SK-N-MC (cell line): ENCODE measurements at regions not wholly inside any gene's neighbourhood (a gene's known extent, or its start where the extent isn't known, plus 50 kb on each side); places are given as distances from the start of the nearest gene placed in this dataset.

Experiments
- DNase-seq: peaks from one replicate; pipeline ENCODE4 v3.0.0-alpha.2; 2011; ENCODE audit warnings: low read depth, low spot score
- H3K27ac ChIP-seq: fragments of 200-600 bp; sonication (generic); 2 replicates; pipeline ENCODE4 v1.5.1; 2016; ENCODE audit warnings: mixed run types
- H3K36me3 ChIP-seq: fragments of 200-600 bp; sonication (generic); 2 replicates; pipeline ENCODE4 v1.6.1; 2017; ENCODE audit warnings: antibody characterized with exemption, low read length, mixed read lengths; ENCODE audit not compliant: insufficient read depth
- H3K4me3 ChIP-seq: fragments of 200-600 bp; sonication (generic); 2 replicates; pipeline ENCODE4 v1.5.1; 2016
- H3K9ac ChIP-seq: fragments of 200-600 bp; sonication (generic); 2 replicates; pipeline ENCODE4 v1.8.0; 2017; ENCODE audit warnings: mixed run types, mixed read lengths; ENCODE audit not compliant: insufficient read length
- H3K9me3 ChIP-seq: fragments of 200-600 bp; sonication (generic); 2 replicates; pipeline ENCODE4 v1.6.1; 2017; ENCODE audit warnings: low read depth, mild to moderate bottlenecking, antibody characterized with exemption, low read length, moderate library complexity, mixed read lengths
- EZH2 ChIP-seq: fragments of 200-600 bp; sonication (generic); IDR thresholded peaks from one replicate; pipeline ENCODE4 v1.6.1; 2017; ENCODE audit warnings: antibody characterized with exemption
- FOXP2 ChIP-seq: optimal IDR thresholded peaks from 2 replicates; pipeline ENCODE3; 2011; ENCODE audit warnings: mild to moderate bottlenecking, moderate library complexity; ENCODE audit not compliant: insufficient read depth; ENCODE audit errors: extremely low read length, control extremely low read depth
- POLR2AphosphoS5 ChIP-seq: IDR thresholded peaks from 2 replicates; pipeline ENCODE4 v1.6.1; 2012; ENCODE audit warnings: mild to moderate bottlenecking, low read depth, low read length, borderline replicate concordance

GRCh38 chr16:54488729-54489128 lies 202.1 kb upstream of the IRX3 start:
- TF ChIP-seq POLR2AphosphoS5 (no peak), FOXP2 (no peak), EZH2 (no peak)
- Histone ChIP-seq H3K9ac (no peak overlapping the region), H3K27ac (no peak overlapping the region), H3K9me3 (no peaks in the 10 kb centered on the region), H3K4me3 (no peak overlapping the region), H3K36me3 (no peaks in the 10 kb centered on the region)
- no peak for DNase-seq

GRCh38 chr16:54487933-54488332 lies 201.3 kb upstream of the IRX3 start:
- no peak overlapping the region for H3K4me3 ChIP-seq
- H3K9me3 ChIP-seq, result no peaks in the 10 kb centered on the region
- no peak overlapping the region for H3K27ac ChIP-seq
- H3K36me3 ChIP-seq, result no peaks in the 10 kb centered on the region
- H3K9ac ChIP-seq, result no peak overlapping the region
- DNase-seq, result no peak
- no peak for TF ChIP-seq POLR2AphosphoS5

GRCh38 chr16:54484700-54485099 lies 198.1 kb upstream of the IRX3 start:
- Histone ChIP-seq H3K9ac (no peak overlapping the region), H3K36me3 (no peaks in the 10 kb centered on the region), H3K9me3 (no peaks in the 10 kb centered on the region), H3K4me3 (no peak overlapping the region), H3K27ac (no peak overlapping the region)
- DNase-seq, result no peak
- TF ChIP-seq FOXP2, result no peak
- no peak for TF ChIP-seq POLR2AphosphoS5
- no peak for TF ChIP-seq EZH2

GRCh38 chr16:54482892-54483574 lies 196.4 kb upstream of the IRX3 start:
- Histone ChIP-seq H3K4me3 (no peak overlapping the region), H3K9ac (no peak overlapping the region), H3K9me3 (no peaks in the 10 kb centered on the region), H3K36me3 (no peaks in the 10 kb centered on the region), H3K27ac (no peak overlapping the region)
- no peak for TF ChIP-seq FOXP2
- no peak for TF ChIP-seq EZH2
- TF ChIP-seq POLR2AphosphoS5, result no peak
- no peak for DNase-seq

GRCh38 chr16:54480429-54480828 lies 193.8 kb upstream of the IRX3 start:
- no peak for TF ChIP-seq EZH2
- TF ChIP-seq FOXP2, result no peak
- TF ChIP-seq POLR2AphosphoS5, result no peak
- no peak for DNase-seq
- no peak overlapping the region for H3K4me3 ChIP-seq
- H3K9me3 ChIP-seq, result no peaks in the 10 kb centered on the region
- H3K27ac ChIP-seq, result no peak overlapping the region
- H3K9ac ChIP-seq, result no peak overlapping the region
- H3K36me3 ChIP-seq, result no peaks in the 10 kb centered on the region

- DNase-seq, result no peak
- Histone ChIP-seq H3K36me3 (no peaks in the 10 kb centered on the region), H3K9ac (no peak overlapping the region), H3K4me3 (no peak overlapping the region), H3K27ac (no peak overlapping the region), H3K9me3 (no peaks in the 10 kb centered on the region)
- no peak for TF ChIP-seq FOXP2
- TF ChIP-seq EZH2, result no peak
Measured at GRCh38 chr16:54479546-54479945, 193.0 kb upstream of the IRX3 start.

GRCh38 chr16:54477714-54478113 lies 191.1 kb upstream of the IRX3 start:
- H3K9me3 ChIP-seq, result no peaks in the 10 kb centered on the region
- H3K4me3 ChIP-seq, result no peak overlapping the region
- no peak for TF ChIP-seq EZH2
- no peak for TF ChIP-seq FOXP2
- TF ChIP-seq POLR2AphosphoS5, result no peak
- no peak for DNase-seq
- no peak overlapping the region for H3K9ac ChIP-seq
- no peaks in the 10 kb centered on the region for H3K36me3 ChIP-seq
- no peak overlapping the region for H3K27ac ChIP-seq

GRCh38 chr16:54475019-54475601 lies 188.5 kb upstream of the IRX3 start:
- no peak for DNase-seq
- no peaks in the 10 kb centered on the region for H3K36me3 ChIP-seq
- H3K4me3 ChIP-seq, result peak overlapping the region; percentile 33; the same call in 1 of the 2 replicates
- TF ChIP-seq FOXP2 (no peak), POLR2AphosphoS5 (peak; percentile 24; the same call in 1 of the 2 replicates), EZH2 (no peak)
- H3K27ac ChIP-seq, result peak overlapping the region; percentile 92
- peak overlapping the region; percentile 51 for H3K9ac ChIP-seq
- no peaks in the 10 kb centered on the region for H3K9me3 ChIP-seq

- H3K9me3 ChIP-seq, result no peaks in the 10 kb centered on the region
- no peak for TF ChIP-seq POLR2AphosphoS5
Measured at GRCh38 chr16:54473226-54473993, 186.8 kb upstream of the IRX3 start.

More at GRCh38 chr16:54473226-54473993, 186.8 kb upstream of the IRX3 start:
- Histone ChIP-seq H3K27ac (no peak overlapping the region), H3K36me3 (no peaks in the 10 kb centered on the region), H3K9ac (no peak overlapping the region), H3K4me3 (no peak overlapping the region)
- DNase-seq, result no peak
